HFFc6 (cell line): ENCODE measurements at regions not wholly inside any gene's neighbourhood (a gene's known extent, or its start where the extent isn't known, plus 50 kb on each side); places are given as distances from the start of the nearest gene placed in this dataset.

Source experiments
- DNase-seq: peaks from one replicate; pipeline ENCODE4 v3.0.0-alpha.2; 2018
- H3K27ac Mint-ChIP-seq: 2 replicates; pipeline ENCODE4 v1.8.0; 2020; ENCODE audit warnings: mild to moderate bottlenecking, mixed read lengths
- H3K27me3 Mint-ChIP-seq: 2 replicates; pipeline ENCODE4 v1.8.0; 2021; ENCODE audit warnings: mild to moderate bottlenecking, moderate library complexity, mixed read lengths; ENCODE audit not compliant: insufficient read depth
- H3K36me3 Mint-ChIP-seq: 2 replicates; pipeline ENCODE4 v1.8.0; 2021; ENCODE audit warnings: low read depth, mixed read lengths
- H3K4me1 Mint-ChIP-seq: 2 replicates; pipeline ENCODE4 v1.8.0; 2020; ENCODE audit warnings: low read depth, mixed read lengths
- H3K4me3 Mint-ChIP-seq: 2 replicates; pipeline ENCODE4 v1.8.0; 2020; ENCODE audit warnings: mild to moderate bottlenecking, moderate library complexity, mixed read lengths
- H3K9me3 Mint-ChIP-seq: 2 replicates; pipeline ENCODE4 v1.8.0; 2020; ENCODE audit warnings: mild to moderate bottlenecking, mixed read lengths
- CTCF ChIP-seq: fragments of 200-600 bp; sonication (generic); IDR thresholded peaks from 2 replicates; pipeline ENCODE4 v1.5.0; 2021; ENCODE audit warnings: antibody characterized with exemption, mild to moderate bottlenecking

- H3K4me3 Mint-ChIP-seq, result no peak overlapping the region
- H3K9me3 Mint-ChIP-seq, result peaks cover 25% of the 10 kb centered on the region
- H3K36me3 Mint-ChIP-seq, result peaks cover 16% of the 10 kb centered on the region
- DNase-seq, result no peak
- peaks cover 4% of the 10 kb centered on the region for H3K4me1 Mint-ChIP-seq
- no peak for TF ChIP-seq CTCF
- H3K27ac Mint-ChIP-seq, result no peak overlapping the region
- peaks cover 22% of the 10 kb centered on the region for H3K27me3 Mint-ChIP-seq
Observed at GRCh38 chr18:75154997-75155396, 53.9 kb downstream of the PTGR3 start.

GRCh38 chr18:75154259-75154658 lies 54.7 kb downstream of the PTGR3 start:
- H3K4me3 Mint-ChIP-seq, result no peak overlapping the region
- H3K27me3 Mint-ChIP-seq, result peaks cover 14% of the 10 kb centered on the region
- no peak overlapping the region for H3K27ac Mint-ChIP-seq
- DNase-seq, result no peak
- H3K4me1 Mint-ChIP-seq, result no peaks in the 10 kb centered on the region
- peaks cover 16% of the 10 kb centered on the region for H3K36me3 Mint-ChIP-seq
- peaks cover 25% of the 10 kb centered on the region for H3K9me3 Mint-ChIP-seq
- TF ChIP-seq CTCF, result no peak

GRCh38 chr18:75143851-75144250 lies 65.1 kb downstream of the PTGR3 start:
- Mint-ChIP-seq H3K27ac (no peak overlapping the region), H3K36me3 (no peaks in the 10 kb centered on the region), H3K4me3 (no peak overlapping the region), H3K9me3 (peaks cover 11% of the 10 kb centered on the region), H3K4me1 (no peaks in the 10 kb centered on the region), H3K27me3 (peaks cover 35% of the 10 kb centered on the region)
- no peak for DNase-seq
- TF ChIP-seq CTCF, result no peak

- no peak for DNase-seq
- no peaks in the 10 kb centered on the region for H3K4me1 Mint-ChIP-seq
- no peak overlapping the region for H3K4me3 Mint-ChIP-seq
- H3K27ac Mint-ChIP-seq, result no peak overlapping the region
- no peaks in the 10 kb centered on the region for H3K36me3 Mint-ChIP-seq
- H3K27me3 Mint-ChIP-seq, result peaks cover 33% of the 10 kb centered on the region
- TF ChIP-seq CTCF, result no peak
- peaks cover 11% of the 10 kb centered on the region for H3K9me3 Mint-ChIP-seq
Observed at GRCh38 chr18:75142677-75143076, 66.3 kb downstream of the PTGR3 start.

GRCh38 chr18:75141734-75142133 lies 67.2 kb downstream of the PTGR3 start:
- Mint-ChIP-seq H3K4me1 (no peaks in the 10 kb centered on the region), H3K27me3 (peaks cover 30% of the 10 kb centered on the region), H3K4me3 (no peak overlapping the region), H3K36me3 (no peaks in the 10 kb centered on the region), H3K9me3 (peaks cover 9% of the 10 kb centered on the region), H3K27ac (no peak overlapping the region)
- no peak for DNase-seq
- no peak for TF ChIP-seq CTCF

GRCh38 chr18:75141166-75141565 lies 67.8 kb downstream of the PTGR3 start:
- DNase-seq, result no peak
- H3K36me3 Mint-ChIP-seq, result no peaks in the 10 kb centered on the region
- no peak overlapping the region for H3K27ac Mint-ChIP-seq
- peaks cover 5% of the 10 kb centered on the region for H3K9me3 Mint-ChIP-seq
- no peak for TF ChIP-seq CTCF
- H3K4me1 Mint-ChIP-seq, result no peaks in the 10 kb centered on the region
- H3K4me3 Mint-ChIP-seq, result no peak overlapping the region
- peaks cover 30% of the 10 kb centered on the region for H3K27me3 Mint-ChIP-seq
